OCI-LY7 (cell line): ENCODE measurements at regions not wholly inside any gene's neighbourhood (a gene's known extent, or its start where the extent isn't known, plus 50 kb on each side); places are given as distances from the start of the nearest gene placed in this dataset.
A peak's percentile ranks its signal among the peaks of the same experiment; 100 is the strongest.

Source experiments
- BruUV-seq: library from RNA; stranded (reverse); fragments of 400-500 nt; replicated peaks from 2 replicates; lab custom pipeline; 2021; lab: Mats Ljungman, UMichigan
- CTCF ChIA-PET: fragments of 300-600 bp; sonication (Branson Sonifier 250); formaldehyde crosslinking; loops from one replicate; lab custom pipeline; 2022; ENCODE audit warnings: antibody characterized with exemption; ENCODE audit not compliant: unreplicated experiment; lab: Charles Lee
- POLR2A ChIA-PET: fragments of 300-600 bp; sonication (Branson Sonifier 250); formaldehyde crosslinking; loops from one replicate; lab custom pipeline; 2022; ENCODE audit warnings: antibody characterized with exemption; lab: Charles Lee
- DNase-seq: peaks from one replicate; pipeline ENCODE4 v3.0.0-alpha.2; 2015; ENCODE audit warnings: low spot score
- H2AFZ ChIP-seq: fragments of 200-600 bp; sonication (generic), shearing (Covaris generic); 2 replicates; pipeline ENCODE4 v1.6.1; 2014; ENCODE audit warnings: mild to moderate bottlenecking, antibody characterized with exemption, low read length, moderate library complexity
- H3K27ac ChIP-seq: fragments of 200-600 bp; sonication (generic); 2 replicates; pipeline ENCODE4 v1.5.1; 2014; ENCODE audit warnings: mixed run types, low read depth, mild to moderate bottlenecking, moderate library complexity, low read length, inconsistent platforms; ENCODE audit not compliant: poor library complexity, severe bottlenecking
- H3K36me3 ChIP-seq: fragments of 200-600 bp; sonication (generic); 2 replicates; pipeline ENCODE4 v1.6.1; 2014; ENCODE audit warnings: mild to moderate bottlenecking, antibody characterized with exemption, low read length, moderate library complexity, mixed read lengths; ENCODE audit not compliant: insufficient read depth
- H3K4me1 ChIP-seq: fragments of 200-600 bp; sonication (generic); 2 replicates; pipeline ENCODE4 v1.5.1; 2014; ENCODE audit warnings: mild to moderate bottlenecking, low read length; ENCODE audit not compliant: insufficient read depth, poor library complexity, severe bottlenecking
- H3K4me2 ChIP-seq: fragments of 200-600 bp; sonication (generic); 2 replicates; pipeline ENCODE4 v1.6.1; 2014; ENCODE audit warnings: mild to moderate bottlenecking, low read length
- H3K4me3 ChIP-seq: fragments of 200-600 bp; sonication (generic); 2 replicates; pipeline ENCODE4 v1.5.1; 2014; ENCODE audit warnings: mild to moderate bottlenecking, low read depth, low read length; ENCODE audit not compliant: poor library complexity, severe bottlenecking
- H3K79me2 ChIP-seq: fragments of 200-600 bp; sonication (generic); 2 replicates; pipeline ENCODE4 v1.6.1; 2016; ENCODE audit warnings: low read depth, mild to moderate bottlenecking, low read length, moderate library complexity, mixed read lengths; ENCODE audit not compliant: insufficient read depth
- H3K9me2 ChIP-seq: fragments of 200-600 bp; sonication (generic); 2 replicates; pipeline ENCODE4 v1.6.1; 2016; ENCODE audit warnings: mild to moderate bottlenecking, low read length, mixed read lengths; ENCODE audit not compliant: insufficient read depth
- H3K9me3 ChIP-seq: fragments of 200-600 bp; sonication (generic); 2 replicates; pipeline ENCODE4 v1.6.1; 2014; ENCODE audit warnings: mild to moderate bottlenecking, mixed run types, low read length, mixed read lengths
- H4K20me1 ChIP-seq: fragments of 200-600 bp; sonication (generic); 2 replicates; pipeline ENCODE4 v1.6.1; 2014; ENCODE audit warnings: mild to moderate bottlenecking, antibody characterized with exemption, low read length, moderate library complexity, mixed read lengths; ENCODE audit not compliant: insufficient read depth
- EZH2phosphoT487 ChIP-seq: fragments of 200-600 bp; sonication (generic); IDR thresholded peaks from 2 replicates; pipeline ENCODE4 v1.6.1; 2018; ENCODE audit warnings: low read depth, borderline replicate concordance, mild to moderate bottlenecking, mixed run types, antibody characterized with exemption, low read length, moderate library complexity, mixed read lengths
- intact Hi-C: fragments of 100-400 bp; cut with micrococcal nuclease; formaldehyde crosslinking; loops from one replicate; pipeline ENCODE4 v1.10.0; 2022; ENCODE audit not compliant: unreplicated experiment
- TF ChIP-seq, protein P1 (sequence below): fragments of 200-600 bp; sonication (generic); conservative IDR thresholded peaks from 2 replicates; pipeline ENCODE4 v1.5.1; 2014; ENCODE audit warnings: mild to moderate bottlenecking, antibody characterized with exemption, low read length, moderate library complexity, mixed read lengths

DNA sequence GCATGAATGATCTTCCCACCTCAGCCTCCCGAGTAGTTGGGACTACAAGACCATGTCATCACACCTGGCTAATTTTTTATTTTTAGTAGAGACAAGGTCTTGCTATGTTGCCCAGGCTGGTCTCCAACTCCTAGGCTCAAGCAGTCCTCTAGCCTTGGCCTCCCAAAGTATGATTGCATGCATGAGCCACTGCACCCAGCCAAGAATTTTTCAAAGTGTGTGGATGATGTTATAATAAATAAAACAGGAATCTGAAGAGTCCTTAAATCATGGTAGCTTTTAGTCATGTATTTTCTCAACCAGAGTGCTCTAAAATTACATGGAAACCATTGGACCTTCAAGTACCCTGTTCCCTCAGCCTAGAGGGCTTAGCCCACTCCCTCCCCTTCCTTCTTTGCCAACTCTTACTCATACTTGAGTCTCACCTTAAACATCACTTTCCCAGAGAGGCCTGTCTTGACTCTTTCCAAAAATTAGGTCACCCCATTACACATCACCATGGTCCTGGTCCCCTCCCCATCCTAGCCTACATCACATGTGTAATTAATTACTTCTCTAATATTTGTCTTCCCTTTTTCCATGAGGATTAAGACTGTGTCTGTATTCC, 52.2 kb upstream of the BICDL1 start:
- H3K9me2 ChIP-seq, result no peaks in the 10 kb centered on the region
- H3K4me3 ChIP-seq, result no peak overlapping the region
- DNase-seq, result no peak
- H3K4me2 ChIP-seq, result no peak overlapping the region
- no peaks in the 10 kb centered on the region for H3K9me3 ChIP-seq
- no peaks in the 10 kb centered on the region for H4K20me1 ChIP-seq
- ChIA-PET POLR2A (no interaction called here), CTCF (no interaction called here)
- H2AFZ ChIP-seq, result no peak overlapping the region
- no peak overlapping the region for H3K27ac ChIP-seq
- no peaks in the 10 kb centered on the region for H3K4me1 ChIP-seq
- BruUV-seq, result no TSS peak
- no peaks in the 10 kb centered on the region for H3K79me2 ChIP-seq
- no peaks in the 10 kb centered on the region for H3K36me3 ChIP-seq
- TF ChIP-seq, protein P1, sequence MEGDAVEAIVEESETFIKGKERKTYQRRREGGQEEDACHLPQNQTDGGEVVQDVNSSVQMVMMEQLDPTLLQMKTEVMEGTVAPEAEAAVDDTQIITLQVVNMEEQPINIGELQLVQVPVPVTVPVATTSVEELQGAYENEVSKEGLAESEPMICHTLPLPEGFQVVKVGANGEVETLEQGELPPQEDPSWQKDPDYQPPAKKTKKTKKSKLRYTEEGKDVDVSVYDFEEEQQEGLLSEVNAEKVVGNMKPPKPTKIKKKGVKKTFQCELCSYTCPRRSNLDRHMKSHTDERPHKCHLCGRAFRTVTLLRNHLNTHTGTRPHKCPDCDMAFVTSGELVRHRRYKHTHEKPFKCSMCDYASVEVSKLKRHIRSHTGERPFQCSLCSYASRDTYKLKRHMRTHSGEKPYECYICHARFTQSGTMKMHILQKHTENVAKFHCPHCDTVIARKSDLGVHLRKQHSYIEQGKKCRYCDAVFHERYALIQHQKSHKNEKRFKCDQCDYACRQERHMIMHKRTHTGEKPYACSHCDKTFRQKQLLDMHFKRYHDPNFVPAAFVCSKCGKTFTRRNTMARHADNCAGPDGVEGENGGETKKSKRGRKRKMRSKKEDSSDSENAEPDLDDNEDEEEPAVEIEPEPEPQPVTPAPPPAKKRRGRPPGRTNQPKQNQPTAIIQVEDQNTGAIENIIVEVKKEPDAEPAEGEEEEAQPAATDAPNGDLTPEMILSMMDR, result no peak
- no peak for TF ChIP-seq EZH2phosphoT487
- intact Hi-C loops, result no loop called here

- no TSS peak for BruUV-seq
- CTCF ChIA-PET, result interaction anchor here (0.6 kb wide), 1 partner anchor 38 kb away, joined by 6 read pairs; no protein-coding TSS in a partner anchor
These were observed 50.9 kb upstream of the BICDL1 start for GRCh38 chr12:119938049-119938667.

More at GRCh38 chr12:119938049-119938667, 50.9 kb upstream of the BICDL1 start:
- TF ChIP-seq EZH2phosphoT487, result no peak
- TF ChIP-seq, protein P1, result peak; percentile 86
- POLR2A ChIA-PET, result no interaction called here
- DNase-seq, result peak; percentile 64
- Histone ChIP-seq H3K4me3 (no peak overlapping the region), H4K20me1 (no peaks in the 10 kb centered on the region), H3K9me3 (no peaks in the 10 kb centered on the region), H3K27ac (no peak overlapping the region), H2AFZ (no peak overlapping the region), H3K36me3 (no peaks in the 10 kb centered on the region), H3K79me2 (no peaks in the 10 kb centered on the region), H3K4me2 (no peak overlapping the region), H3K4me1 (no peaks in the 10 kb centered on the region), H3K9me2 (no peaks in the 10 kb centered on the region)
- intact Hi-C loops, result no loop called here
